CD8-positive, alpha-beta memory T cell (primary cell): ENCODE measurements at regions not wholly inside any gene's neighbourhood (a gene's known extent, or its start where the extent isn't known, plus 50 kb on each side); places are given as distances from the start of the nearest gene placed in this dataset.
"Not testable (repeated sequence)": the region's sequence is repeated elsewhere in the genome, so short reads cannot be mapped to it uniquely, and the experiment has no call there.

Source experiments
- CTCF ChIA-PET: fragments of 350-600 bp; sonication (Branson Sonifier 250); formaldehyde crosslinking; loops from one replicate; lab custom pipeline; 2021; ENCODE audit warnings: antibody characterized with exemption; lab: Charles Lee
- POLR2A ChIA-PET: fragments of 350-600 bp; sonication (Branson Sonifier 250); formaldehyde crosslinking; loops from one replicate; lab custom pipeline; 2021; ENCODE audit warnings: antibody characterized with exemption; lab: Charles Lee
- DNase-seq, 5 donors: peaks; one replicate each; pipeline versions ENCODE4 v3.0.0 to v3.0.0-alpha.2; 2020 to 2022; ENCODE audit warnings: mixed read lengths in 1 of 5
- H3K27ac ChIP-seq: one replicate; pipeline ENCODE4 v1.7.0; 2013; ENCODE audit warnings: low read depth, mild to moderate bottlenecking, low read length, moderate library complexity
- H3K27me3 ChIP-seq: 2 replicates; pipeline ENCODE4 v1.7.0; 2013; ENCODE audit warnings: low read length, mild to moderate bottlenecking; ENCODE audit not compliant: insufficient read depth, poor library complexity, severe bottlenecking
- H3K36me3 ChIP-seq: 2 replicates; pipeline ENCODE4 v1.7.0; 2013; ENCODE audit warnings: mild to moderate bottlenecking, low read length, moderate library complexity; ENCODE audit not compliant: insufficient read depth
- H3K4me1 ChIP-seq: 2 replicates; pipeline ENCODE4 v1.7.0; 2013; ENCODE audit warnings: mild to moderate bottlenecking, low read length, moderate library complexity; ENCODE audit not compliant: insufficient read depth
- H3K4me3 ChIP-seq: 2 replicates; pipeline ENCODE4 v1.7.0; 2013; ENCODE audit warnings: mild to moderate bottlenecking, low read length
- H3K9me3 ChIP-seq: 2 replicates; pipeline ENCODE4 v1.7.0; 2013; ENCODE audit warnings: mild to moderate bottlenecking, low read length
- H3K27ac Mint-ChIP-seq, 8 donors: one replicate each; pipeline ENCODE4 v1.8.0; 2020 to 2021; ENCODE audit warnings: mixed read lengths in 8 of 8, mild to moderate bottlenecking in 6 of 8, inconsistent platforms in 3 of 8, moderate library complexity in 3 of 8
- H3K27me3 Mint-ChIP-seq, 2 donors: one replicate each; pipeline ENCODE4 v1.8.0; 2020 to 2021; ENCODE audit warnings: mixed read lengths in 2 of 2, mild to moderate bottlenecking in 1 of 2, moderate library complexity in 1 of 2
- H3K36me3 Mint-ChIP-seq, 3 donors: one replicate each; pipeline ENCODE4 v1.8.0; 2020 to 2021; ENCODE audit warnings: mixed read lengths in 3 of 3, inconsistent platforms in 1 of 3, mild to moderate bottlenecking in 1 of 3
- H3K4me1 Mint-ChIP-seq, 3 donors: one replicate each; pipeline ENCODE4 v1.8.0; 2020 to 2021; ENCODE audit warnings: mixed read lengths in 3 of 3, inconsistent platforms in 1 of 3, mild to moderate bottlenecking in 1 of 3
- H3K4me3 Mint-ChIP-seq, 7 donors: one replicate each; pipeline ENCODE4 v1.8.0; 2020 to 2021; ENCODE audit warnings: mixed read lengths in 7 of 7, mild to moderate bottlenecking in 6 of 7, moderate library complexity in 4 of 7, inconsistent platforms in 2 of 7
- H3K9me3 Mint-ChIP-seq, 5 donors: one replicate each; pipeline ENCODE4 v1.8.0; 2020 to 2022; ENCODE audit warnings: mixed read lengths in 5 of 5, mild to moderate bottlenecking in 3 of 5, moderate library complexity in 2 of 5, inconsistent platforms in 1 of 5

GRCh38 chr1:198404632-198405031 is 135.8 kb downstream of the ATP6V1G3 start:
- CTCF ChIA-PET, POLR2A ChIA-PET, H3K36me3 Mint-ChIP-seq, H3K9me3 ChIP-seq, H3K27ac Mint-ChIP-seq, H3K4me3 ChIP-seq, H3K4me3 Mint-ChIP-seq, H3K27ac ChIP-seq, H3K4me1 ChIP-seq, H3K9me3 Mint-ChIP-seq, H3K27me3 ChIP-seq, DNase-seq, H3K4me1 Mint-ChIP-seq, H3K36me3 ChIP-seq: not testable (repeated sequence)
- H3K27me3 Mint-ChIP-seq = peaks cover 1 to 16% of the 10 kb centered on the region in 2 donors

- no peak overlapping the region for H3K27ac ChIP-seq
- Mint-ChIP-seq H3K9me3 (peaks cover 0 to 4% (median 0%) of the 10 kb centered on the region in 5 donors), H3K36me3 (peaks cover 0 to 8% (median 0%) of the 10 kb centered on the region in 3 donors), H3K27me3 (peaks cover 4 to 23% of the 10 kb centered on the region in 2 donors), H3K4me1 (peaks cover 0 to 12% (median 5%) of the 10 kb centered on the region in 3 donors), H3K4me3 (no peak overlapping the region), H3K27ac (no peak overlapping the region)
- no peaks in the 10 kb centered on the region for H3K27me3 ChIP-seq
- no peaks in the 10 kb centered on the region for H3K9me3 ChIP-seq
- H3K4me3 ChIP-seq = no peak overlapping the region
- POLR2A ChIA-PET = no interaction called here
- DNase-seq = no peak
- no peaks in the 10 kb centered on the region for H3K4me1 ChIP-seq
- CTCF ChIA-PET = interaction anchor here (1.0 kb wide), 1 partner anchor 8 kb away, joined by 3 read pairs; no protein-coding TSS in a partner anchor
- no peaks in the 10 kb centered on the region for H3K36me3 ChIP-seq
Observed at GRCh38 chr1:198400063-198400462, 140.4 kb downstream of the ATP6V1G3 start.

- peaks cover 0 to 6% (median 0%) of the 10 kb centered on the region in 3 donors for H3K36me3 Mint-ChIP-seq
- peaks cover 4 to 23% of the 10 kb centered on the region in 2 donors for H3K27me3 Mint-ChIP-seq
Observed at GRCh38 chr1:198399452-198399851, 141.0 kb downstream of the ATP6V1G3 start.

GRCh38 chr1:198397208-198397808 is 143.2 kb downstream of the ATP6V1G3 start:
- peaks cover 0 to 12% (median 5%) of the 10 kb centered on the region in 3 donors for H3K4me1 Mint-ChIP-seq
- no peaks in the 10 kb centered on the region for H3K4me1 ChIP-seq
- no peaks in the 10 kb centered on the region for H3K27me3 ChIP-seq
- H3K36me3 ChIP-seq = no peaks in the 10 kb centered on the region
- H3K4me3 Mint-ChIP-seq = no peak overlapping the region
- ChIA-PET POLR2A (no interaction called here), CTCF (no interaction called here)
- H3K36me3 Mint-ChIP-seq = peaks cover 0 to 6% (median 0%) of the 10 kb centered on the region in 3 donors
- DNase-seq = no peak
- H3K9me3 ChIP-seq = no peaks in the 10 kb centered on the region
- no peak overlapping the region for H3K27ac ChIP-seq
- H3K4me3 ChIP-seq = no peak overlapping the region
- H3K27me3 Mint-ChIP-seq = peaks cover 4 to 22% of the 10 kb centered on the region in 2 donors
- H3K27ac Mint-ChIP-seq = peak overlapping the region in 1 of 8 donors; percentile 64
- no peaks in the 10 kb centered on the region for H3K9me3 Mint-ChIP-seq

More at GRCh38 chr1:198399452-198399851, 141.0 kb downstream of the ATP6V1G3 start:
- H3K27ac ChIP-seq = no peak overlapping the region
- H3K27ac Mint-ChIP-seq = no peak overlapping the region
- CTCF ChIA-PET = no interaction called here
- POLR2A ChIA-PET = no interaction called here
- H3K36me3 ChIP-seq = no peaks in the 10 kb centered on the region
- no peaks in the 10 kb centered on the region for H3K4me1 ChIP-seq
- peaks cover 0 to 4% (median 0%) of the 10 kb centered on the region in 5 donors for H3K9me3 Mint-ChIP-seq
- peaks cover 0 to 12% (median 5%) of the 10 kb centered on the region in 3 donors for H3K4me1 Mint-ChIP-seq
- H3K27me3 ChIP-seq = no peaks in the 10 kb centered on the region
- H3K4me3 Mint-ChIP-seq = no peak overlapping the region
- no peaks in the 10 kb centered on the region for H3K9me3 ChIP-seq
- no peak for DNase-seq
- H3K4me3 ChIP-seq = no peak overlapping the region

- Histone ChIP-seq H3K27me3 (no peaks in the 10 kb centered on the region), H3K27ac (no peak overlapping the region), H3K9me3 (no peaks in the 10 kb centered on the region), H3K4me1 (no peaks in the 10 kb centered on the region), H3K4me3 (no peak overlapping the region), H3K36me3 (no peaks in the 10 kb centered on the region)
- no peak overlapping the region for H3K27ac Mint-ChIP-seq
- POLR2A ChIA-PET = interaction anchor here (0.5 kb wide), 1 partner anchor 386 kb away, joined by 4 read pairs; no protein-coding TSS in a partner anchor
- DNase-seq = no peak
- peaks cover 0 to 7% (median 2%) of the 10 kb centered on the region in 3 donors for H3K4me1 Mint-ChIP-seq
- peaks cover 0 to 2% (median 0%) of the 10 kb centered on the region in 3 donors for H3K36me3 Mint-ChIP-seq
- CTCF ChIA-PET = interaction anchor here (1.2 kb wide), 1 partner anchor 781 kb away, joined by 3 read pairs; no protein-coding TSS in a partner anchor
- H3K9me3 Mint-ChIP-seq = no peaks in the 10 kb centered on the region
- no peak overlapping the region for H3K4me3 Mint-ChIP-seq
- peaks cover 0 to 3% of the 10 kb centered on the region in 2 donors for H3K27me3 Mint-ChIP-seq
Observed at GRCh38 chr1:198391393-198392020, 149.0 kb downstream of the ATP6V1G3 start.

- Histone ChIP-seq H3K27ac (no peak overlapping the region), H3K4me1 (no peaks in the 10 kb centered on the region), H3K27me3 (no peaks in the 10 kb centered on the region), H3K36me3 (no peaks in the 10 kb centered on the region), H3K9me3 (no peaks in the 10 kb centered on the region), H3K4me3 (no peak overlapping the region)
- no peak for DNase-seq
- Mint-ChIP-seq H3K4me1 (peaks cover 0 to 2% (median 0%) of the 10 kb centered on the region in 3 donors), H3K9me3 (no peaks in the 10 kb centered on the region), H3K4me3 (no peak overlapping the region), H3K36me3 (peaks cover 0 to 5% (median 2%) of the 10 kb centered on the region in 3 donors), H3K27me3 (peaks cover 0 to 3% of the 10 kb centered on the region in 2 donors), H3K27ac (no peak overlapping the region)
- ChIA-PET CTCF (no interaction called here), POLR2A (no interaction called here)
Observed at GRCh38 chr1:198387587-198387986, 152.9 kb downstream of the ATP6V1G3 start.

- H3K27me3 ChIP-seq = no peaks in the 10 kb centered on the region
- Mint-ChIP-seq H3K4me1 (peaks cover 11 to 33% (median 28%) of the 10 kb centered on the region in 3 donors), H3K27ac (no peak overlapping the region), H3K27me3 (no peaks in the 10 kb centered on the region), H3K4me3 (no peak overlapping the region), H3K36me3 (peaks cover 0 to 10% (median 2%) of the 10 kb centered on the region in 3 donors), H3K9me3 (peaks cover 0 to 9% (median 5%) of the 10 kb centered on the region in 5 donors)
- ChIA-PET POLR2A (no interaction called here), CTCF (no interaction called here)
- H3K27ac ChIP-seq = no peak overlapping the region
- no peaks in the 10 kb centered on the region for H3K36me3 ChIP-seq
- H3K4me1 ChIP-seq = peaks cover 11% of the 10 kb centered on the region
- no peak for DNase-seq
- H3K9me3 ChIP-seq = no peaks in the 10 kb centered on the region
- no peak overlapping the region for H3K4me3 ChIP-seq
Observed at GRCh38 chr1:198380275-198380674, 160.2 kb downstream of the ATP6V1G3 start.

- H3K27ac ChIP-seq = no peak overlapping the region
- ChIA-PET CTCF (interaction anchor here (0.9 kb wide), 1 partner anchor 15 kb away, joined by 3 read pairs; no protein-coding TSS in a partner anchor), POLR2A (no interaction called here)
- Mint-ChIP-seq H3K9me3 (peaks cover 2 to 14% (median 9%) of the 10 kb centered on the region in 5 donors), H3K4me3 (no peak overlapping the region), H3K36me3 (peaks cover 0 to 22% (median 2%) of the 10 kb centered on the region in 3 donors), H3K27ac (no peak overlapping the region), H3K4me1 (peaks cover 11 to 33% (median 28%) of the 10 kb centered on the region in 3 donors), H3K27me3 (peaks cover 0 to 4% of the 10 kb centered on the region in 2 donors)
- H3K27me3 ChIP-seq = no peaks in the 10 kb centered on the region
- H3K36me3 ChIP-seq = no peaks in the 10 kb centered on the region
- H3K4me1 ChIP-seq = peaks cover 11% of the 10 kb centered on the region
- no peak for DNase-seq
- peaks cover 3% of the 10 kb centered on the region for H3K9me3 ChIP-seq
- H3K4me3 ChIP-seq = no peak overlapping the region
Observed at GRCh38 chr1:198377702-198378101, 162.8 kb downstream of the ATP6V1G3 start.
